Loucy (cell line): ENCODE measurements at regions not wholly inside any gene's neighbourhood (a gene's known extent, or its start where the extent isn't known, plus 50 kb on each side); places are given as distances from the start of the nearest gene placed in this dataset.

Experiments used
- CTCF ChIP-seq: fragments of 200-600 bp; sonication (generic); conservative IDR thresholded peaks from 2 replicates; pipeline ENCODE4 v1.5.1; 2014; ENCODE audit warnings: mild to moderate bottlenecking, antibody characterized with exemption, low read length
- EZH2phosphoT487 ChIP-seq: fragments of 200-600 bp; IDR thresholded peaks from 2 replicates; pipeline ENCODE4 v1.6.1; 2018; ENCODE audit warnings: antibody characterized with exemption, mild to moderate bottlenecking, moderate library complexity, borderline replicate concordance

DNA sequence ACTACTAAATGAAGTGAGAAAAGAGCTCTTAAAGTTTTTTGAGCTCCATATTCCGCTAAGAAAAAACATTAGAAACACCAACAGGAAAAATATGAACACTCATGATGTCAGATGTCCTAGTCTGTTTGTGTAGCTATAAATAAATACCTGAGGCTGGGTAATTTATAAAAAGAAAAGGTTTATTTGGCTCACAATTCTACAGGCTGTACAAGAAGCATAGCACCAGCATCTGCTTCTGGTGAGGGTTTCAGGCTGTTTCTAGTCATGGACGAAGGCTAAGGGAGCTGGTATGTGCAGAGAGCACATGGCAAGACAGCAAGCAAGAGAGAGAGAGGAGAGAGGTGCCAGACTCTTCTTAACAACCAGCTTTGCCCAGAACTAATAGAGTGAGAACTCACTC, 186.2 kb downstream of the PLK2 start:
- TF ChIP-seq CTCF: no peak
- no peak for TF ChIP-seq EZH2phosphoT487
